ENCODE measurements at regions not wholly inside any gene's neighbourhood (a gene's known extent, or its start where the extent isn't known, plus 50 kb on each side); places are given as distances from the start of the nearest gene placed in this dataset.

GRCh38 chr10:29730969-29731368 is 96.2 kb upstream of the SVIL start:
- TF ChIP-seq FOXP2 (optimal IDR thresholded peaks at IDR 0.05; ENCODE audit: control extremely low read depth, extremely low read length, insufficient read depth): no peak
- TF ChIP-seq POLR2AphosphoS5 (IDR thresholded peaks at IDR 0.05; ENCODE audit: borderline replicate concordance, low read depth, low read length): no peak
- TF ChIP-seq EZH2 (IDR thresholded peaks at IDR 0.05): no peak

Measured in SK-N-MC (cell line).